ENCODE measurements at regions not wholly inside any gene's neighbourhood (a gene's known extent, or its start where the extent isn't known, plus 50 kb on each side); places are given as distances from the start of the nearest gene placed in this dataset.

DNA sequence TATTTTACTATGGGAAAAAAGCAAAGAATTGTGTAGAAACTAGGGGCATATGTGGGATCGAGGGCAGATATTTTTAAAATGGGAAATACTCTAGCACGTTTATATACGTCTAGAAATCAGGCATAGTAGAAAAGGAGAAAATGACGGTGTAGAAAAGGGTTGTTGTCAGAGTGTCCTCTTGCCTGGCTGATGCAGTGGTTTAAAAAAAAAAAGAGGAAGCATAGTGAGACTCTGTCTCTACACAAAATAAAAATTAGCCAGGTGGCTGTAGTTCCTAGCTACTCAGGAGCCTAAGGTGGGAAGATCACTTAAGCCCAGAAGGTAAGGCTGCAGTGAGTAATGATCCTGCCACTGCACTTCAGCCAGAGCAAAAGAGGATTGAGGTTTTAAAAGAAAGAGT lies 64.7 kb upstream of the LRRC7 start:
- DNase-seq (ENCODE audit: low spot score) (no peak), FAIRE-seq (no peak)

DNA sequence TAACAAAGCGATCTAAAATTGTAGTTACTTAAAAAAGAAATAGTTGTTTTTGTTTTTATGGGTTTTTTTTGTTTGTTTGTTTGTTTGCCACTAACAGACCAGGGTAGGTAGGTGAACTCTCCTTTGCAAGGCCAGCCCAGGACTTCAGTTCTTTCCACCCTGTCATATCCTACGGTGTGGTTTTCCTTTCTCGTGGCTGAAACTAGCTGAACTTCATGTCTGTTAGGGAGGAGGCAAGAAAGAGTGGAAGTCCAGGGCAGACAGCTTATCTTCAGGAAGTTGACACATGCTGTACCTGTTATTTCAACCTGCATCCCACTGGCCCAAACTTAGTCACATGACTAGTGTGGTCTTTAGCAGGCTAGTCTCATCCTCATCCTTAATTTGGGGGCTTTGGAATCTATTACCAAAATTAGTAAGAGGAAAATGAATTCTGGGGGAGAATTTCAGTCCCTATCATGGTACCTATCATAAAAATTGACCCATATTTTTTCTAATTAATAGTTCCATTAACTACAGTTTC lies 62.9 kb upstream of the LRRC7 start:
- no peak for DNase-seq (ENCODE audit: low spot score)
- no peak for FAIRE-seq

DNA sequence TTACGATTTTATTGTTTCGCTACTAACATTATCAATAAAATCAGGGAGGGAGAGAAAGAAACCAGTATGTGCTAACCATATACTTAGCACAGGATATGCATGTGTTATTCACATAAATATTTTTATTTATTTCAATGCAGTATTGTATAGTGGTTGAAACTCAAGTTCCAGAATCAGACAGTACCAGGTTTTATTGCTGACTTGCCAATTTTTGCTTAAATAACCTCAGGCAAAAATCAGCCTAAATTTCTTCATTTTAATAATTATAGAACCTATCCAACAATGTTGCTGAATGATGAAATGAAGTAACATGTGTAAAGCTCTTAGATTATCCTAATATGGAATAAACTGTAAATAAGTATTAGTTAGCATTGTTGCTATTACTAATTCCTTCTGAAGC lies 61.4 kb upstream of the LRRC7 start:
- no peak for FAIRE-seq
- DNase-seq (ENCODE audit: low spot score) = no peak

DNA sequence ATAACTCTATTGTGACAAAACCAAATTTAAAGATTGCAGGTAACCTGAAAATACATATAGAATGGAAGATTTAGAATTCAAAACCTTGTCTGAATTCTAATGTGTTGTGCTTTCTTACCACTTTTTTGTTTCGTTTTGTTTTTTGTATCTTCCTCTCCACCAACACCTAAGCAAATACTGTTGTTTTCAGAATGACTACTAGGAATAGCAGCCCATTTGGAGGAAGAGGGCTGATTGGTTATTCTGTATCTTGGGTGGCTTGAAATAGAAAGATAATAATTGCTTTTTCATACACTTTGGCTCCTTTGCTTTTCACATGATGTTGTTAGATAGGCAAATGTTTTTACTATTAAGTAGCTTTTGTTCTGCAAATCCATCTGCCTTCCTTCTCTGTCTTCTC lies 61.0 kb upstream of the LRRC7 start:
- DNase-seq (ENCODE audit: low spot score) = no peak
- FAIRE-seq = no peak

DNA sequence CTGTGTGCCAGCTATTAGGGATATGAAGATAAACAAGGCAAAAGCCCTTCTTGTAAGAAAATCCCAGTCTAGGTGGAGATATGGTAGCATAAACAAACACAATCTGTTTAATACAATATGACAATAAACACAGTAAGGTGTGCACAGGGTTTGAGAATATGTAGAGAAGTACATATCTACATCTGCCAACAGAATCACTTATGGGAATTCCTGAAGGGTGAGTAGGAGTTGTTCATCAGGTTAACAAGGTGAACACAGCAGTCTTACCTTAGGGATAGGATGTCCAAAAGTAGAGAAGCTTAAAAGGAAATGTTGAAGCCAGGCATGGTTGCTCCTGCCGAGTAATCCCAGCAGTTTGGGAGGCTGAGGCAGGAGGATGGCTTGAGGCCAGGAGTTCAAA lies 57.7 kb upstream of the LRRC7 start:
- no peak for DNase-seq (ENCODE audit: low spot score)
- FAIRE-seq = no peak

DNA sequence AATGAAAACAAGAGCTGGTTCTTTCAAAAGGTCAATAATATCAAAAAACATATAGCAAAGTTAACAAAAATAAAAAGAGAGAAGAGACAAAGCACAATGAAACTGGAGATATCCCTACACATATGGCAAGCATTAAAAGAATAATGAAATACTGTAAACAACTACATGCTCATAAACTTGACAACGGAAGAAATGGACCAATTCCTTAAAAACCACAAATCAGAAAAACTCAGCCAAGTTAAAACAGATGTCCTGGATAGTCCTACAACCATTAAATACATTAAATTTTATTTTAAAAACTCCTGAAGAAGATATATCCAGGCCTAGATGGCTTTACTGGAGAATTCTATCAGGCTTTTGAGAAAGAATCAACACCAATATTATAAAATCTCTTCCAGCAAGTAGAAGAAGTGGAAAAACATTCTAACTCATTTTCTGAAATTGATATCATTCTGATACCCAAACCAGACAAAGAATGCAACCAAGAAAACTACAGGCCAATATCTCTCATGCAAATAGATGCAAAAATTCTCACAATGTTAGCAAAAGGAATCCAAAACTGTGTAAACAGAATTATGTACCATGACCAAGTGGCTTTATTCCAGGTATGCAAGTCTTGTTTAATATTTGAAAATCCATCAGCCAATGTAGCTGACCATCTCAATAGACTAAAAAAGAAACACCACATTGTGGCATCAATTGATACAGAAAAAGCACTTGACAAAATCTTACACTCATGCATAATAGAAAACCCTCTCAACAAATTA lies 56.1 kb upstream of the LRRC7 start:
- DNase-seq (ENCODE audit: low spot score) = no peak
- FAIRE-seq = no peak

DNA sequence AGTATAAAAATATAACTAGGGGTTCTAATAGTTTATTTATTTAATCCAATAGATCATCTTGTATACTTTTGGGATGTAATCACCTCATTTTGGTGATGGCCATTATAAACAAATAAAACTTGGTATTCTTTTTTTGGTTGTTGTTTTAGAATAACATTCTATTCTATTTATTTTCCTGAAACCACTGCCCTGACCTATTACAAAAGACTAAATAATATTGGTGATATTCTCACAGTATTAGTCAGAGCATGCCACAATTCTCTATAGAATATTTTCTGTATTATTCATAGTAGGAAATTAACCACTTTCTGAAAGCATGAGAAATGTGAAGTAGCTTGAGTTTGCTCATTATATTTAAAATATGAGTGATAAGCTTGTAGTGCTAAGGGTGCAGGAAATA lies 54.1 kb upstream of the LRRC7 start:
- DNase-seq (ENCODE audit: low spot score) = no peak
- FAIRE-seq = no peak
